ENCODE measurements at regions not wholly inside any gene's neighbourhood (a gene's known extent, or its start where the extent isn't known, plus 50 kb on each side); places are given as distances from the start of the nearest gene placed in this dataset.
"Not testable (repeated sequence)": the region's sequence is repeated elsewhere in the genome, so short reads cannot be mapped to it uniquely, and the experiment has no call there.

DNA sequence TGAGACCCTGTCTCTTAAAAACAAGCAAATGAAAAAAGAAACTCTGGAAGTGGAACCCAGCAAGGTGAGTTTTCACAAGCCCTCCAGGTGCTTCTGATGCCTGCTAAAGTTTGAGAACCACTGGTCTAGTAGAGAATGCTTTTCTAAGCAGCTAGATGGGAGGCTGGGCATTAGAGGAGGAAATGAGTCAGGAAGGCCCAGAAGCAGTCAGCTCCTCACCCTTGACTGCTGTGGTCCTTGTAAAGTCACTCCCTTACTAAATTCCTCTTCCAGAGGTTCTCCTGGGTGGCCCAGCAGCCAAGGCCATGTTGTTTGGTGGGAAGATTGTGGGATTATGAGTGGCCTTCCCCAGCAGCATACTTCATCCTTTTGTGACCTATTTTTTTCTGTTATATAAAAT, 52.0 kb upstream of the FYN start:
- DNase-seq, result no peak

DNA sequence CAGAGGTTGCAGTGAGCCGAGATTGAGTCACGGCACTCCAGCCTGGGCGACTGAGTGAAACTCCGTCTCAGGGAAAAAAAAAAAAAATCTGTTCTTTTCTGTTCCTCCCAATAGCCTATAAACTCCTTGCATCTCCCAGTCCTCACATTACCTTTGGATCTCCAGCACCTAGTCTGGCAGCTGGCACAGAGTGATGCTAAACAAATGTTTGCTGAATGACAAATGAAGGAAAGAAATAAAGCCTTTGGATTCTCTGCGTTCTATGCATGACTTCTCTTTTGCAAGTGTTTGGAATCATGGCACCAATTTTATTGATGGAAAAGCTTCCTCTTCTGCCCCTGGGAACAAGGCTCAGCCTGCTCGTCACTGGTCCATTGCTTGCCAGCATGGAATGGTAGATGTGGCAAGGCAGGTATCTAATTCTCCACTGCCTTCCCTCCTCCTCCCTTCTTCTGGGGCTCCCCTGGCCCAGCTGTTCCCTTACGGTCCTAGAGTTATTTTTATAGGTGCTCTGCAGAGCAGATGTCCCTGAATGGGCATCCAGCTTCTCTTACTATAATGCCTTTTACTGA, 53.6 kb upstream of the FYN start:
- DNase-seq, result no peak

DNA sequence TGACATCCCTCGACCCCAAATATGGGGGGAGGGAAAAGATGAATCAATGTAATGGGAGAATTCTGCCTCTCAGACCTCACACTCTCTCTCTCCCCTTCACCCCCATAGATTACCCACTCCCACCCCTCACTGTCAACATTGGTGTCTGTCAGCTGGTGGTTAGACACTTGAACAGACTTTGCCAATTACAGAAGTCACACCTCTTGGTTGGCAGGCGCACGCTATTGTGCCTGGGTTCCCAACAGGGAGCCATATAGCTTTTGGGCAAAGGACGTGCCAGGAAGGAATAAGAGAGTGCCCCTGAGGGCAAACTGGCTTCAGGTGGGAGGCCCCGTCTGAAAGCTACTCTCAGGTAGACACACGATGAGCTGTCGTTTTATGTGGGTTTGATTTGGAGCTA, 54.1 kb upstream of the FYN start:
- DNase-seq, result no peak

GRCh38 chr6:111928139-111928538, 54.9 kb upstream of the FYN start:
- no peak for DNase-seq

- not testable (repeated sequence) for DNase-seq
These were observed 61.4 kb upstream of the FYN start for GRCh38 chr6:111934611-111935010.

DNA sequence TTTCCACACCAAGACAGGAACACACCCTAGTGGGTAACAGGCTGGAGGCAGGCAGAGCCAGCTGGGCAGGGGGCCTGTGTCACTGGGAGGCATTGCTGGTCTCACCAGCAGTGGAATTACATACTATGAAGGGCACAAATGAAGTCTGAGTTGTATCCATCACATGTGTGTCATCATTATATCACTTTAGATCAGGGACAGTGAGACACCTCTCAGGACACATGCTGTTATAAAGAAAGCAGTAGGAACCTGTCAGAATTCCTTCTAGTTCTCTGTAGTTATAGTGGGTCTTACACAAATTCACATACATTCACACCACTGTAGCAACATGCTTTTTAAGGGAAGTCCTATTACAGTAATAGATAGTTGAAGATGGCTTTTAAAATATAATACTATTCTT, 63.5 kb upstream of the FYN start:
- DNase-seq, result no peak

- no peak for DNase-seq
These were observed 65.5 kb upstream of the FYN start for GRCh38 chr6:111938710-111939109.

- no peak for DNase-seq
These were observed 66.7 kb upstream of the FYN start for GRCh38 chr6:111939902-111940301.

- DNase-seq, result no peak
These were observed 67.5 kb upstream of the FYN start for GRCh38 chr6:111940801-111941200.

- no peak for DNase-seq
These were observed 68.6 kb upstream of the FYN start for GRCh38 chr6:111941686-111942330.

DNA sequence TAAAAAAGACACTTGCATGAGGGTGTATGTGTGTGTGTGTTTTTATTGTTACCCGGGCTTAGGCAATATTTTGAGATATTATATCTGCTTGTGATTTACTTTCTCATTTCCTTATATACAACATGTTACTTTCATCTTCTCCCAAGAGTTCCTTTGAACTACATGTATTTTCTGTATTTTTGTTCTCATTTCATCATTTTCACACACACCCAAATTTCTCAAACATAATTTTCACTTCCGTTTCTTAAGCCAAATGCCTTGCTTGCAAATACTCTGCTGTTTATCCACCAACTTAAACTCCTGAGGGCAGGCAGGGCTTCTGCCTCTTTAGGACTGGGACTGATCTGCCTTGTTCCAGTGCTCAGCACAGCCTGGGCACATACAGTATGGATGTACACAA, 69.3 kb upstream of the FYN start:
- DNase-seq, result no peak

- no peak for DNase-seq
These were observed 70.0 kb upstream of the FYN start for GRCh38 chr6:111943266-111943665.

DNA sequence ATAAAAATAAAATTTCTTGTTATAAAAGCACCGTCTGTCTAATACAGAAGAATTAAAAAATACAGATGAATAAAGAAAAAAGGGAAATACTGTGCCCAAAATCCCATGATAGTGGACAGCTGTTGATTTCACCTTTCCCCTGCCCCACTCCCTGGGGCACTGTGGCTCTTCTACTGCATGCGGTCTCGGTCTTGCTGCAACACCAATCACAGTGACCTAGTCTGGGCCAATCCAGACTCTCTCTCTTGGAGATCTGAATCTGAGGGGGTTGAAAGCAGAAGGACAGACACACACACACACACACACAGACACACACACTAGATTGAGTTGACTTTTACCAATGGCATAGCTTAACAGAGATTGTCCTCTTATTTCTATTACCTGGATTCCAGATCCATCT, 70.5 kb upstream of the FYN start:
- no peak for DNase-seq

DNA sequence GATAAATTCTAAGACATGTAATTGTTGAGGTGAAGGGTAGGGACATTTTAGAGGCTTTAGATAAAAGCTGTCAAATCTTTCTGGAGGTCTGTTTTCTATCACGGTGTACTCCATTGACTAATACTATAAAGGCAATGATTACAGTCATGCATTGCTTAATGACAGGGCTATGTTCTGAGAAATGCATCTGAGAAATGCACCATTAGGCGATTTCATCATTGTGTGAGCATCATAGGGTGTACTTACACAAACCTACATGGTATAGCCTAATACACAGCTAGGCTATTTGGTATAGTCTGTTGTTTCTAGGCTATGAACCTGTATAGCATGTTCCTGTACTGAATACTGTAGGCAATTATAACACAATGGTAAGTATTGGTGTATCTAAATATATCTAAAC, 71.3 kb upstream of the FYN start:
- no peak for DNase-seq

- DNase-seq, result no peak
These were observed 76.3 kb upstream of the FYN start for GRCh38 chr6:111949546-111949945.

GRCh38 chr6:111949984-111950383, 76.7 kb upstream of the FYN start:
- DNase-seq, result not testable (repeated sequence)

DNA sequence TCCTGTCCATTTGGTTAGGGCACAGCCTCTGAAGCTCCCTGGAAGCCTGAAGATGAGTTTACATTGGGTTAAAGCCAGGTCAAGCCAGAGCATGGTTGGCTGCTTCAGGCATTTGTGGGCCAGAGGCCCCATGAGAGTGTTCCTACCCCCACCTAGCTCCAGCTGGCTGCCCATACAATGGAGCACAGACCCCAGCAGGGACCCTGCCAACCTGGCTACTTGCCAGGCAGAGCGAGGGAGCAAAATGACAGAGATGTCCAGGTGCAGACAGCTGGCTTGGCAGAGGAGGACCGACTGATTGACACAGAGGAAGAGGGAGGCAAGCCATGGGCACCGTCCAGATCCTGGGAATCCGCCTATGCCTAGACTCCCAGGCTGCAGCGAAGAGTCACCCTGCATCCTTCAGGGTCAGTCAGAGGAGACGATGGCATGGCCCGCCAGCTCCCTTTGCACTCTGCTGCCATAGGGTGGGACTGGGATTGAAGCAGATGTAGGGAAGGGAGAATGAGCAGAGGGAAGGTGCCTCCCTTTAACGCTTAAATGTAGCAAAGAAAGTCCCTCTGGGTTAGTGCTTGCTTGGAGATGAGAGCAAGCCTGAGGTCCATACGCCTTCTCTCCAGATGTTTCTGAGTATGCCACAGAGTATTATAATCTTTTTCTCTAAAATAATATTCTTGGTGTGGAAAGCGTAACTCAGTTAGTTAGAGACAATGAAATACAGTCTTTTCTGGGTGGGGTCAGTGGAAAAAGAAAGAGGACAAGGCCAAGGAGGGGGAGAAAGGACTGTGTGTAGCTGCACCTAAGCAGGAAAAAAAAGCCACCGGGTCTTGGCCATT, 77.6 kb upstream of the FYN start:
- DNase-seq, result peak; percentile 55

GRCh38 chr6:111951497-111952085, 78.3 kb upstream of the FYN start:
- no peak for DNase-seq

DNA sequence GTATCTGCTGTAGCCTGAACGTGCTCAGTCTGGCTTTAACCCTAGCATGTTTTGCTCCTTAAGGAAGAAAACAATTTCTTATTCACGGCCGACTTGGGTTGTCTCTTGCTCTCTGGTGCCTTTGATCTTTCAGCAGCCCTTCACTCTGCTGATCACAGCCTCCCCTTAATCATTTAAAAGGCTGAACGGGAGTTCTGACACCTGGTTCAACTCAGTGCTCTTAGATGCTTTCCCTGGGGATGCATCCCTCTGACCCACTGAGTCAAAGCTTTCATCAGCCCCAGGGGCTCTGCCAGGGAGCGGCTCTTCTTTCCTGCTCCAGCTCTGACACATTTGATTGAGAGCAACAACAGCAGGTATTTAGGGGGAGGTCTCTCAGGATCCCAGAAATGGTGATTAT, 79.0 kb upstream of the FYN start:
- DNase-seq, result no peak

DNA sequence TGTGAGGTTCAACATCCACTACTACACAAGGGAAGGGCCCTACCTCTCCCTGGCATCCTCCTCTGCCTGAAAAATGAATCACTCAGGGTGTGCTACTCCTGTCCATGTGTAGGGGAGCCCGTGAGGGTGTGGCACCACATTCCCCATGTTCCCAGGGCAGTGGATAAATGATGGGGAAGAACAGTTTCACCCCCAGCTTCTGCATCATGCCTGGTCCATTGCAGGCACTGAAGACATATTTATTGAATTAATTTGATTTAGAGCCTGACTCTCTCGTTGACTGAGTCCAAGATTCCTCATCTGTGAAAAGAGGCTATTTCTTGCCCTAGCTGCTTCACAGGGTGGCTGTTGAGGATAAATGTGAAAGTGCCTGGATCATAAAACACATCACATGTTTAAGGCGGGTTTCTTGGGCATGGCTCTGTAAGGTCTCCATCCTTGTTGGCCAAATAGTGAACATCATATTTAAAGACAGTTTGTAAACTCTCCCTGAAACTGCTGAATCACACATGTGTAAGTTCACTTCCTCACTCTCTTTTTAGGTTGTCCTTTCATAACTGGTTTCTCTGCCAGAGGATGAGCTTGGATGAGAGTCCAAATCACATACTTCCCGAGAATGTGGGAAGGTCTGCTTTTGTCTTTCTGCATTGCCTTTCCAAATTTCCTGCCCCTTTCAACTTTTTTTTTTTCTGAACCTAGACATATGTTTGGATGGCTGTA, 79.7 kb upstream of the FYN start:
- peak; percentile 63 for DNase-seq

GRCh38 chr6:111956098-111956497, 82.8 kb upstream of the FYN start:
- DNase-seq, result no peak

GRCh38 chr6:111957623-111958315, 84.5 kb upstream of the FYN start:
- no peak for DNase-seq
